Esophagus (tissue), 2 donors: ENCODE measurements at regions not wholly inside any gene's neighbourhood (a gene's known extent, or its start where the extent isn't known, plus 50 kb on each side); places are given as distances from the start of the nearest gene placed in this dataset.

ENCODE experiments used
- H3K27ac ChIP-seq, 2 donors: one replicate each; pipeline ENCODE4 v1.5.1; 2013; ENCODE audit warnings: low read depth in 2 of 2, mild to moderate bottlenecking in 2 of 2, inconsistent platforms in 1 of 2, low read length in 1 of 2, moderate library complexity in 1 of 2
- H3K27me3 ChIP-seq, 2 donors: one replicate each; pipeline ENCODE4 v1.6.1; 2013; ENCODE audit warnings: low read length in 2 of 2, control low read depth in 1 of 2, mild to moderate bottlenecking in 1 of 2; ENCODE audit not compliant: insufficient read depth in 2 of 2, control insufficient read depth in 1 of 2
- H3K36me3 ChIP-seq, 2 donors: one replicate each; pipeline ENCODE4 v1.6.1; 2013; ENCODE audit warnings: low read length in 1 of 2; ENCODE audit not compliant: control insufficient read depth in 2 of 2, insufficient read depth in 2 of 2
- H3K4me1 ChIP-seq, 2 donors: one replicate each; pipeline ENCODE4 v1.6.1; 2013; ENCODE audit warnings: low read length in 1 of 2; ENCODE audit not compliant: control insufficient read depth in 2 of 2, insufficient read depth in 2 of 2
- H3K4me3 ChIP-seq, 2 donors: one replicate each; pipeline ENCODE4 v1.5.1; 2013; ENCODE audit warnings: low read length in 2 of 2, mild to moderate bottlenecking in 2 of 2, low read depth in 1 of 2, moderate library complexity in 1 of 2
- H3K9me3 ChIP-seq, 2 donors: one replicate each; pipeline ENCODE4 v1.6.1; 2013; ENCODE audit warnings: mild to moderate bottlenecking in 2 of 2, low read depth in 1 of 2, low read length in 1 of 2, moderate library complexity in 1 of 2; ENCODE audit not compliant: control insufficient read depth in 2 of 2, insufficient read depth in 1 of 2
- WGBS, 2 donors: extraction: QIAGEN DNeasy Blood & Tissue Kit; methylation state at CpG; one replicate each; pipeline ENCODE4 v1.1.7; 2013; 5-methylcytosine and 5-hydroxymethylcytosine counted together
- donor health status: healthy with polysubstance abuse.
- donor health status: Bipolar disorder and iron deficiency.

DNA sequence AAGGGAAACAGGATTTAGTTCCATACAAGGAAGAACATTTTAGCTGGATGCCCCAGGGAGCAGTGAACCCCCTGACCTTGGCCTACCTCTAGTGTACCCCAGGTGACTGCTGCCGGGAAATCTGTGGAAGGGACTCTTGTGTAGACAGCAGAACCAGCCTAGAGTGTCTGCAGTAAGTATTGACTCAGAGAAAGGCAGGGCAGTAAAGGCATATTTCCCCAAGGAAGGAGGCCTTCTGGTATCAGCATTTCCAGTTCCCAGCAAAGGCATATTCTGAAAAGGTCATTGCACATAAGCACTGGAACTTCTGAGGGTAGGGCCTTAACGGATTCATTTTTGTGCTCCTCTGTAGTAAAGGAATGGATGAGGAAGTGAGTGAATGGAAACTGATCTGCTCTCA lies 246.2 kb downstream of the FAM43A start:
- Histone ChIP-seq H3K4me3 (no peak overlapping the region), H3K4me1 (peaks cover 0 to 2% of the 10 kb centered on the region in 2 donors), H3K27ac (peak overlapping the region in 1 of 2 donors; percentile 24), H3K27me3 (no peaks in the 10 kb centered on the region), H3K36me3 (no peaks in the 10 kb centered on the region), H3K9me3 (no peaks in the 10 kb centered on the region)
- WGBS, 2 donors: 78 to 84% methylated on average over 2 of the region's 2 CpGs

DNA sequence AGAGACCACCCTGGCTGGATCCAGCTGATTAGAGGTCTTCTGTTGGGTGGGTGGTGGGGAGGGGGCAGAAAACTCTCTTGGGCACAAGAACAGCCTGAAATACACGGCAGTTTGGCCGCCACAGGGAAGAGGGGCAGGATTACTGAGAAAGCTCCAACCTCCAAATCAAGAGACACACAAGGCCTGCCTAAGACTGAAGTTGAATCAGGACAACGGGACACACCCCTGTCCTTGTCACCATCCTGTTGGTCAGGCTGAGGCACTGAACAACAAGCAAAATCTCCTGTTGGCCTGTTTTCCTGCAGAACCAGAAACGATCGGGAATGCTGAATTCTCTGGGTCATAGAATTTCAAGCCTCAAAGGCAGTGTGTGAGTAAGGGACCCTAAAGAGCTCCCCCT lies 247.8 kb downstream of the FAM43A start:
- H3K4me3 ChIP-seq: no peak overlapping the region
- no peaks in the 10 kb centered on the region for H3K27me3 ChIP-seq
- peak overlapping the region; percentile 74 to 83 for H3K27ac ChIP-seq
- WGBS, 2 donors: 84 to 87% methylated on average over 5 of the region's 5 CpGs
- H3K36me3 ChIP-seq: no peaks in the 10 kb centered on the region
- H3K9me3 ChIP-seq: no peaks in the 10 kb centered on the region
- peaks cover 0 to 2% of the 10 kb centered on the region in 2 donors for H3K4me1 ChIP-seq

DNA sequence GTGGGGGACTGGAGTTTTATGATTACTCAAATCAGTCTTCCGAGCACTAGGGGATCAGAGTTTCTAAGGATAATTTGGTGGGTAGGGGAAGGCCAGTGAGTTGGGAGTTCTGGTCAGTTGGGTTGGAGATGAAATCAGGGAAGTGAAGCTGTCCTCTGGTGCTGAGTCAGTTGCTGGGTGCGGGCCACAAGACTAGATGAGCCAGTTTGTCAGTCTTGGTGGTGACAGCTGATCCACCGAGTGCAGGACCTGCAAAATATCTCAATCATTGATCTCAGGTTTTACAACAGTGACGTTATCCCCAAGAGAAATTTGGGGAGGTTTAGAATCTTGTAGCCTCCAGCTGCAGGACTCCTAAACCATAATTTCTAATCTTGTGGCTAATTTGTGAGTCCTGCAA lies 249.4 kb downstream of the FAM43A start:
- Histone ChIP-seq H3K36me3 (no peaks in the 10 kb centered on the region), H3K4me1 (peaks cover 0 to 2% of the 10 kb centered on the region in 2 donors), H3K27ac (peak overlapping the region in 1 of 2 donors; percentile 72), H3K9me3 (no peaks in the 10 kb centered on the region), H3K27me3 (no peaks in the 10 kb centered on the region), H3K4me3 (no peak overlapping the region)
- 71 to 80% methylated on average over 4 of the region's 4 CpGs for WGBS, 2 donors

DNA sequence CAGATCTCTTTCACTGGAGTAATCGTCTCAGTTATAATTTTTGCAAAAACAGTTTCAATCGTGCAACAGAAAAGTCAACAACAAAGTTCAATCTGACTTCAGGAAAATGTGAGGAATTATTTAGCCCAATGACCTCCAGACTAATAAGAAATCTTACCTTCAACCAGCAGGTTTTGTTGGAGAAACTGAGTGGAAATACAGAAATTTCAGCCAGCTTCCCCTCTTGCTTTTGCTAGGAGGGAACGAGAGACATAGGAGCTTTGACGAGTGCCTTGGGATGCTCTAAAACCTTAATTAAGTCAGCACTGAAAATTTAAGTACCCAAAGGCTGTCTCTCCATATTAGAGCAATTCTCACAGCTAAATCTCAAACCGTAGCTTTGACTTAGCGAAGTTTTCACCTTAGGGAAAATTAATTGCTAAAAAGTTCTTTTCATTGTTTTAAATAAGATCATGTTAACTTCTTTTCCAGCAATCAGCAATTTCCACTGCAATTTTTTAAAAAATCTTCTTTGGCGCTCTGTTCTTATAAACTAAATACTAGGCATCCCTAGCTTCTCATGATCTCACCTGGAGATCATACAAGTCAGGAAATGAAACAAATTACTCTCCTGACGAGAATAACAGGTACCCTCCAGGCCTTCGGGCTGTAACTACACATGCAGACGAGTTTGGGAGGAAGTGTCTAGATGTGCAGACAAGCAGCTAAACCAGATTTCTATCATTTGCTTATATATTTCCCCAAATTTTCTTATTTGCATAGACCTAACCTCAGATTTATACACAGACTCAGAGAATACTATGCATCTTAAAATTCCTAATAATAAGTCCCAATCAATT lies 250.2 kb downstream of the FAM43A start:
- Histone ChIP-seq H3K4me1 (peaks cover 0 to 2% of the 10 kb centered on the region in 2 donors), H3K9me3 (no peaks in the 10 kb centered on the region), H3K27ac (no peak overlapping the region), H3K27me3 (no peaks in the 10 kb centered on the region), H3K4me3 (no peak overlapping the region), H3K36me3 (no peaks in the 10 kb centered on the region)
- 71 to 77% methylated on average over 10 of the region's 10 CpGs for WGBS, 2 donors

DNA sequence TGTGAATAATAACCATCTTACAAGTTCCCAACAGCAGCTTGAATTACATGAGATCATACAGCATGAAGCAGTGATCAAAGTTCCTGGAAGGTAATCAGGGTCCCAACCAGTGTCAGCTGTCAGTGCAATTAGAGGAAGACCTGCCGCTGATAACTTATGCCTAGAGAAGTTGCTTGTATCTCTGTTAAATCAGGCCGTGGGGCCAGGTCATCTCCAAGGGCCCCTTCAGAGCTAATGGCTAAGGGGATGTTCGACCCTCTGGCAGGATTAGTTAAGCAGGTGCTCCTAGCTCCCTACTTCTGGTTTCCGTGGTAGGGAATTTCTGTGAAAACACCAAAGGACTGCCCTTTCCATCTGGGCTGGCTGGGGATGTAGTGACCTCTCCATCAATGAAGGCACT lies 251.0 kb downstream of the FAM43A start:
- H3K36me3 ChIP-seq: no peaks in the 10 kb centered on the region
- H3K9me3 ChIP-seq: no peaks in the 10 kb centered on the region
- no peaks in the 10 kb centered on the region for H3K4me1 ChIP-seq
- H3K4me3 ChIP-seq: no peak overlapping the region
- no peaks in the 10 kb centered on the region for H3K27me3 ChIP-seq
- no peak overlapping the region for H3K27ac ChIP-seq
- 72% methylated on average over 4 of the region's 4 CpGs for WGBS, 2 donors

DNA sequence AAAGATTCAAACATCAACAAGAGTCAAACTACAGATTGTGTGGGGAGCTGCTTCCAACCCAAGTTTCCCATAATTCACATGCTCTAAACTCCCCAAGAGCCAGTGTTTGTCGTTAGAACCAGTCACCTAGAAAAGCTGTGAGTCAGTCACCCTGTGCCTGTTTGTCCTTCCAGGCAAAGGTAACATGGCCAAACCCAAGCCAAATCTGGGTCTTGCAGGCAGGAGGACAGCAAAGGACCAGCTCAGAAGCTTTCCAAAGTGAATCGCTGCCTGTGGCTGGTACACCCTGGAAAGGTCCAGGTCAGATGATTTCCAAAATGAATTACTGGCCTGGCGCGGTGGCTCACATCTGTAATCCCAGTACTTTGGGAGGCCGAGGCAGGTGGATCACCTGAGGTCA lies 251.5 kb downstream of the FAM43A start:
- H3K27ac ChIP-seq: peak overlapping the region in 1 of 2 donors; percentile 17
- no peaks in the 10 kb centered on the region for H3K27me3 ChIP-seq
- H3K9me3 ChIP-seq: no peaks in the 10 kb centered on the region
- WGBS, 2 donors: 78 to 89% methylated on average over 5 of the region's 5 CpGs
- no peak overlapping the region for H3K4me3 ChIP-seq
- H3K4me1 ChIP-seq: no peaks in the 10 kb centered on the region
- no peaks in the 10 kb centered on the region for H3K36me3 ChIP-seq

DNA sequence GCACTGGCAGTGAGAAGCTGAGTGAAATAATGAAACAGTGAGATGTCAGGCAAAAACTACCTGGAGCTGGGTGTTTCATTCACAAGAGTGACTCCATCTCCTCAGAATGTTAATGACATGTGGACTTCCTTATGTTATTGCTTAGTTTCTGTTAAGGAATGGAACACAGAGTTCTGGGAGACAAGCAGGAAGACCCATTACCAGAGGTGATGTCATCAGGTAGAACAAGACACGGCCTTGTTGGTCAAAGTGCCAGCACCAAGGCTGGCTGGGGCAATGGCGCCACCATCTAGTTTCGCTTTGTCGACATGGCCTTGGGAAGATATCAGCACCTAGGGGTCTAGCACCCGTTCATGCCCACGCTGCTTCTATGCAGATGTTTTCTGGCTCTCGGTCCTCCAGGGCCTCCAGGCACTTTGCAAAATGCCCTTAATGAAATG lies 252.2 kb downstream of the FAM43A start:
- Histone ChIP-seq H3K4me1 (no peaks in the 10 kb centered on the region), H3K27ac (peak overlapping the region in 1 of 2 donors; percentile 69), H3K4me3 (no peak overlapping the region), H3K27me3 (no peaks in the 10 kb centered on the region), H3K9me3 (no peaks in the 10 kb centered on the region), H3K36me3 (no peaks in the 10 kb centered on the region)
- WGBS, 2 donors: 87 to 93% methylated on average over 7 of the region's 7 CpGs

DNA sequence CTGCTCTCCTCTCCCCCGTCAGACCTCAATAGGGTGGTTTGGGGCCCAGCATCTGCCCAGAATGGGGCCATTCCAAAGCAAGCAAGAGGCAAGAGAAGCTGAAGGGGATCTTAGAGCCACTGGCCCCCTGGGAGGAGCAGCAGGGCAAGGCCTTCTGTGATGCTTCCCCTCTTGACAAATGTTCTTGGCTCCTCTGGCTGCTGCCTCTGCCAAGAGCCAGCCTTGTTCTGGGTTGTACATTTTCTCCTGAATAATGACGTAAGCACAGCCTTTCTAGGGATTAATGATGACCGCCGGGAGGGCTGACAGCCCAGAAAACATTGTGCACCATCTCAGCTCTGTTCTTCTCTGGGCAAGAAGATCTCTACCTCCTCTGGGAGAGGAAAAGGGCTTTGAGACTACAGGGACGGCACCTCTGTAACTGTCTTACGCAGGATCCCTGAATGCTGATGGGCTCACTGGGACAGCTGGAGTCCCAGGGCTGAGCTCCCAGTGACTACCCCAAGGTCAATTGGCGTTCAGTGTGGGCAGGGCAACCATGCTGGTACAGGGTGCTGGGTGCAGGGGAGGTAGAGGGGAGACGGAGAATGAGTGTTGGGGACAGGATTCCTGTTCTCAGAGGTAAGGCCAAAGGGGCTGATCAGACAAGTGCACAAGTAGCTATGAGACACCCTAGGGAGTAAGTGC lies 253.3 kb downstream of the FAM43A start:
- Histone ChIP-seq H3K36me3 (no peaks in the 10 kb centered on the region), H3K9me3 (no peaks in the 10 kb centered on the region), H3K27me3 (no peaks in the 10 kb centered on the region), H3K4me3 (no peak overlapping the region), H3K27ac (peak overlapping the region in 1 of 2 donors; percentile 26), H3K4me1 (no peaks in the 10 kb centered on the region)
- WGBS, 2 donors: 62 to 65% methylated on average over 8 of the region's 8 CpGs

DNA sequence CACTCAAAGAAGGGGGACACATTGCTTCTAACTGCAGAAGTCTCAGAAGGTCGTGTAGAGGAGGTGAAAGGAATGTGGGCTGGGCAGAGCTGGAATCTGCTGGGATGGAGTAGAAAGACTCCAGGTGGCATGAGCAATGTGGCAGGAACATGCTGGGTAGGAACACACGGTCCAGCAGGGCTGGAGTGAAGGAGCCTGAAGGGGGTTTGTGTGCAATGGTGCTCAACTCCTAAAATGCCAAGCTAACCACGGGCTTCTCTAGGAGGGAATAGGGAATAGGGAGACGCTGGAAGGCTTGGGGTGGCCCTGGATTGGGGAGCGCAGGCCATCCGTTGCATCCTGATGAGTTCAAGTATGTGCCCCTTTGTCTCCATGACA lies 253.8 kb downstream of the FAM43A start:
- no peaks in the 10 kb centered on the region for H3K9me3 ChIP-seq
- H3K4me1 ChIP-seq: no peaks in the 10 kb centered on the region
- 75 to 85% methylated on average over 6 of the region's 6 CpGs for WGBS, 2 donors
- H3K4me3 ChIP-seq: no peak overlapping the region
- H3K27me3 ChIP-seq: no peaks in the 10 kb centered on the region
- H3K27ac ChIP-seq: no peak overlapping the region
- no peaks in the 10 kb centered on the region for H3K36me3 ChIP-seq
